ENCODE measurements at regions not wholly inside any gene's neighbourhood (a gene's known extent, or its start where the extent isn't known, plus 50 kb on each side); places are given as distances from the start of the nearest gene placed in this dataset.

GRCh38 chr6:917939-918338 is 225.0 kb upstream of the EXOC2 start:
- H3K27ac Mint-ChIP-seq = no peak overlapping the region
- H3K4me1 Mint-ChIP-seq = peaks cover 6% of the 10 kb centered on the region
- no peak for DNase-seq (ENCODE audit: low spot score)
- no peak overlapping the region for H3K4me3 Mint-ChIP-seq
- H3K36me3 Mint-ChIP-seq = peaks cover 55% of the 10 kb centered on the region
- POLR2A ChIA-PET = no interaction called here
- TF ChIP-seq ZNF671 (CRISPR knock-in tag; IDR thresholded peaks at IDR 0.05) (no peak), PRRX2 (CRISPR knock-in tag; IDR thresholded peaks at IDR 0.05) (no peak), RELA (CRISPR knock-in tag; IDR thresholded peaks at IDR 0.05; ENCODE audit: borderline replicate concordance) (no peak)
- peaks cover 18% of the 10 kb centered on the region for H3K27me3 Mint-ChIP-seq (ENCODE audit: low read depth)
- CTCF ChIA-PET = no interaction called here
- H3K9me3 Mint-ChIP-seq = peaks cover 69% of the 10 kb centered on the region
- ATAC-seq = no peak

GRCh38 chr6:917296-917695 is 224.4 kb upstream of the EXOC2 start:
- Mint-ChIP-seq H3K4me3 (no peak overlapping the region), H3K27me3 (ENCODE audit: low read depth) (peaks cover 21% of the 10 kb centered on the region), H3K27ac (no peak overlapping the region), H3K36me3 (peaks cover 53% of the 10 kb centered on the region), H3K4me1 (peaks cover 10% of the 10 kb centered on the region), H3K9me3 (peaks cover 63% of the 10 kb centered on the region)
- no peak for ATAC-seq
- no peak for DNase-seq (ENCODE audit: low spot score)
- TF ChIP-seq, protein P1, sequence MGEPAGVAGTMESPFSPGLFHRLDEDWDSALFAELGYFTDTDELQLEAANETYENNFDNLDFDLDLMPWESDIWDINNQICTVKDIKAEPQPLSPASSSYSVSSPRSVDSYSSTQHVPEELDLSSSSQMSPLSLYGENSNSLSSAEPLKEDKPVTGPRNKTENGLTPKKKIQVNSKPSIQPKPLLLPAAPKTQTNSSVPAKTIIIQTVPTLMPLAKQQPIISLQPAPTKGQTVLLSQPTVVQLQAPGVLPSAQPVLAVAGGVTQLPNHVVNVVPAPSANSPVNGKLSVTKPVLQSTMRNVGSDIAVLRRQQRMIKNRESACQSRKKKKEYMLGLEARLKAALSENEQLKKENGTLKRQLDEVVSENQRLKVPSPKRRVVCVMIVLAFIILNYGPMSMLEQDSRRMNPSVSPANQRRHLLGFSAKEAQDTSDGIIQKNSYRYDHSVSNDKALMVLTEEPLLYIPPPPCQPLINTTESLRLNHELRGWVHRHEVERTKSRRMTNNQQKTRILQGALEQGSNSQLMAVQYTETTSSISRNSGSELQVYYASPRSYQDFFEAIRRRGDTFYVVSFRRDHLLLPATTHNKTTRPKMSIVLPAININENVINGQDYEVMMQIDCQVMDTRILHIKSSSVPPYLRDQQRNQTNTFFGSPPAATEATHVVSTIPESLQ (CRISPR knock-in tag; IDR thresholded peaks at IDR 0.05) = no peak
- TF ChIP-seq ZNF219 (CRISPR knock-in tag; IDR thresholded peaks at IDR 0.05; ENCODE audit: borderline replicate concordance) (no peak), EMX1 (CRISPR knock-in tag; IDR thresholded peaks at IDR 0.05) (no peak), NR2C2 (CRISPR knock-in tag; IDR thresholded peaks at IDR 0.05) (no peak), GTF2I (CRISPR knock-in tag; conservative IDR thresholded peaks at IDR 0.05) (no peak), ZBTB21 (CRISPR knock-in tag; IDR thresholded peaks at IDR 0.05; ENCODE audit: borderline replicate concordance) (no peak), GRHL2 (CRISPR knock-in tag; IDR thresholded peaks at IDR 0.05; ENCODE audit: insufficient replicate concordance, severe bottlenecking) (no peak), ZNF671 (CRISPR knock-in tag; IDR thresholded peaks at IDR 0.05) (no peak), RELA (CRISPR knock-in tag; IDR thresholded peaks at IDR 0.05; ENCODE audit: borderline replicate concordance) (no peak), STAT6 (CRISPR knock-in tag; conservative IDR thresholded peaks at IDR 0.05; ENCODE audit: low read depth) (no peak), TEAD4 (CRISPR knock-in tag; IDR thresholded peaks at IDR 0.05) (no peak), ATF1 (CRISPR knock-in tag; IDR thresholded peaks at IDR 0.05) (no peak), ZNF232 (CRISPR knock-in tag; IDR thresholded peaks at IDR 0.05) (no peak)
- TF ChIP-seq, protein P2, sequence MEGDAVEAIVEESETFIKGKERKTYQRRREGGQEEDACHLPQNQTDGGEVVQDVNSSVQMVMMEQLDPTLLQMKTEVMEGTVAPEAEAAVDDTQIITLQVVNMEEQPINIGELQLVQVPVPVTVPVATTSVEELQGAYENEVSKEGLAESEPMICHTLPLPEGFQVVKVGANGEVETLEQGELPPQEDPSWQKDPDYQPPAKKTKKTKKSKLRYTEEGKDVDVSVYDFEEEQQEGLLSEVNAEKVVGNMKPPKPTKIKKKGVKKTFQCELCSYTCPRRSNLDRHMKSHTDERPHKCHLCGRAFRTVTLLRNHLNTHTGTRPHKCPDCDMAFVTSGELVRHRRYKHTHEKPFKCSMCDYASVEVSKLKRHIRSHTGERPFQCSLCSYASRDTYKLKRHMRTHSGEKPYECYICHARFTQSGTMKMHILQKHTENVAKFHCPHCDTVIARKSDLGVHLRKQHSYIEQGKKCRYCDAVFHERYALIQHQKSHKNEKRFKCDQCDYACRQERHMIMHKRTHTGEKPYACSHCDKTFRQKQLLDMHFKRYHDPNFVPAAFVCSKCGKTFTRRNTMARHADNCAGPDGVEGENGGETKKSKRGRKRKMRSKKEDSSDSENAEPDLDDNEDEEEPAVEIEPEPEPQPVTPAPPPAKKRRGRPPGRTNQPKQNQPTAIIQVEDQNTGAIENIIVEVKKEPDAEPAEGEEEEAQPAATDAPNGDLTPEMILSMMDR (IDR thresholded peaks at IDR 0.05) = no peak
- POLR2A ChIA-PET = no interaction called here
- CTCF ChIA-PET = no interaction called here

DNA sequence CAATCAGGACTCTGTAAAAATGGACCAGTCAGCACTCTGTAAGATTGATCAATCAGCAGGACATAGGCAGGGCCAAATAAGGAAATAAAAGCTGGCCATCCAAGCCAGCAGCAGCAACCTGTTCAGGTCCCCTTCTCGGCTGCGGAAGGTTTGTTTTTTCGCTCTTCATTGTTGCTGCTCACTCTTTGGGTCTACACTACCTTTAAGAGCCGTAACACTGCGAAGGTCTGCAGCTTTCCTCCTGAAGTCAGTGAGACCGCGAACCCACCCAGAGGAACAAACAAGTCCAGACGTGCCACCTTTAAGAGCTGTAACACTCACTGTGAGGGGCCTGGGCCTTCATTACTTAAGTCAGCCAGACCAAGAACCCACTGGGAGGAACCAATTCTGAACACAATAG is 223.2 kb upstream of the EXOC2 start:
- peaks cover 51% of the 10 kb centered on the region for H3K9me3 Mint-ChIP-seq
- TF ChIP-seq E2F5 (CRISPR knock-in tag; IDR thresholded peaks at IDR 0.05) = no peak
- TF ChIP-seq, protein P3, sequence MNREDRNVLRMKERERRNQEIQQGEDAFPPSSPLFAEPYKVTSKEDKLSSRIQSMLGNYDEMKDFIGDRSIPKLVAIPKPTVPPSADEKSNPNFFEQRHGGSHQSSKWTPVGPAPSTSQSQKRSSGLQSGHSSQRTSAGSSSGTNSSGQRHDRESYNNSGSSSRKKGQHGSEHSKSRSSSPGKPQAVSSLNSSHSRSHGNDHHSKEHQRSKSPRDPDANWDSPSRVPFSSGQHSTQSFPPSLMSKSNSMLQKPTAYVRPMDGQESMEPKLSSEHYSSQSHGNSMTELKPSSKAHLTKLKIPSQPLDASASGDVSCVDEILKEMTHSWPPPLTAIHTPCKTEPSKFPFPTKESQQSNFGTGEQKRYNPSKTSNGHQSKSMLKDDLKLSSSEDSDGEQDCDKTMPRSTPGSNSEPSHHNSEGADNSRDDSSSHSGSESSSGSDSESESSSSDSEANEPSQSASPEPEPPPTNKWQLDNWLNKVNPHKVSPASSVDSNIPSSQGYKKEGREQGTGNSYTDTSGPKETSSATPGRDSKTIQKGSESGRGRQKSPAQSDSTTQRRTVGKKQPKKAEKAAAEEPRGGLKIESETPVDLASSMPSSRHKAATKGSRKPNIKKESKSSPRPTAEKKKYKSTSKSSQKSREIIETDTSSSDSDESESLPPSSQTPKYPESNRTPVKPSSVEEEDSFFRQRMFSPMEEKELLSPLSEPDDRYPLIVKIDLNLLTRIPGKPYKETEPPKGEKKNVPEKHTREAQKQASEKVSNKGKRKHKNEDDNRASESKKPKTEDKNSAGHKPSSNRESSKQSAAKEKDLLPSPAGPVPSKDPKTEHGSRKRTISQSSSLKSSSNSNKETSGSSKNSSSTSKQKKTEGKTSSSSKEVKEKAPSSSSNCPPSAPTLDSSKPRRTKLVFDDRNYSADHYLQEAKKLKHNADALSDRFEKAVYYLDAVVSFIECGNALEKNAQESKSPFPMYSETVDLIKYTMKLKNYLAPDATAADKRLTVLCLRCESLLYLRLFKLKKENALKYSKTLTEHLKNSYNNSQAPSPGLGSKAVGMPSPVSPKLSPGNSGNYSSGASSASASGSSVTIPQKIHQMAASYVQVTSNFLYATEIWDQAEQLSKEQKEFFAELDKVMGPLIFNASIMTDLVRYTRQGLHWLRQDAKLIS (CRISPR knock-in tag; IDR thresholded peaks at IDR 0.05; ENCODE audit: borderline replicate concordance) = no peak
- TF ChIP-seq SOX15 (CRISPR knock-in tag; IDR thresholded peaks at IDR 0.05) = no peak
- TF ChIP-seq SMAD4 (CRISPR knock-in tag; IDR thresholded peaks at IDR 0.05) = no peak
- TF ChIP-seq, protein P4, sequence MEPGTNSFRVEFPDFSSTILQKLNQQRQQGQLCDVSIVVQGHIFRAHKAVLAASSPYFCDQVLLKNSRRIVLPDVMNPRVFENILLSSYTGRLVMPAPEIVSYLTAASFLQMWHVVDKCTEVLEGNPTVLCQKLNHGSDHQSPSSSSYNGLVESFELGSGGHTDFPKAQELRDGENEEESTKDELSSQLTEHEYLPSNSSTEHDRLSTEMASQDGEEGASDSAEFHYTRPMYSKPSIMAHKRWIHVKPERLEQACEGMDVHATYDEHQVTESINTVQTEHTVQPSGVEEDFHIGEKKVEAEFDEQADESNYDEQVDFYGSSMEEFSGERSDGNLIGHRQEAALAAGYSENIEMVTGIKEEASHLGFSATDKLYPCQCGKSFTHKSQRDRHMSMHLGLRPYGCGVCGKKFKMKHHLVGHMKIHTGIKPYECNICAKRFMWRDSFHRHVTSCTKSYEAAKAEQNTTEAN (CRISPR knock-in tag; IDR thresholded peaks at IDR 0.05) = no peak
- TF ChIP-seq ZNF396 (CRISPR knock-in tag; IDR thresholded peaks at IDR 0.05; ENCODE audit: borderline replicate concordance) = no peak
- TF ChIP-seq ZNF671 (CRISPR knock-in tag; IDR thresholded peaks at IDR 0.05) = no peak
- no peak for TF ChIP-seq TP53 (CRISPR knock-in tag; IDR thresholded peaks at IDR 0.05)

More for the DNA sequence above, 223.2 kb upstream of the EXOC2 start:
- peaks cover 24% of the 10 kb centered on the region for H3K27me3 Mint-ChIP-seq (ENCODE audit: low read depth)
- ATAC-seq (no peak), DNase-seq (ENCODE audit: low spot score) (no peak)
- ChIA-PET CTCF (interaction anchor here (1.2 kb wide), 1 partner anchor 146 kb away, joined by 3 read pairs; no protein-coding TSS in a partner anchor), POLR2A (no interaction called here)
- H3K36me3 Mint-ChIP-seq = peaks cover 46% of the 10 kb centered on the region
- no peak overlapping the region for H3K4me3 Mint-ChIP-seq
- peaks cover 10% of the 10 kb centered on the region for H3K4me1 Mint-ChIP-seq
- no peak overlapping the region for H3K27ac Mint-ChIP-seq
